HepG2 (cell line): ENCODE measurements at regions not wholly inside any gene's neighbourhood (a gene's known extent, or its start where the extent isn't known, plus 50 kb on each side); places are given as distances from the start of the nearest gene placed in this dataset.

Source experiments
- ATAC-seq: fragments of 200-7000 bp; cut with Tn5 transposase; 3 replicates; pipeline ENCODE4 v1.9.1; 2020; ENCODE audit warnings: mild to moderate bottlenecking, moderate library complexity
- BruUV-seq: library from RNA; stranded (reverse); fragments of 400-500 nt; replicated peaks from 2 replicates; lab custom pipeline; 2021; lab: Mats Ljungman, UMichigan
- CTCF ChIA-PET: fragments of 300-600 bp; formaldehyde crosslinking; extraction: SDS; loops from one replicate; lab custom pipeline; 2021; ENCODE audit warnings: low total read pairs, inconsistent platforms, low intra/inter-chr PET ratio; lab: Yijun Ruan, JAX
- POLR2A ChIA-PET: fragments of 350-600 bp; sonication (Branson Sonifier 250); formaldehyde crosslinking; loops from one replicate; lab custom pipeline; 2020; ENCODE audit warnings: antibody characterized with exemption, inconsistent platforms; lab: Yijun Ruan, JAX
- DNase-seq: peaks from one replicate; pipeline ENCODE4 v3.0.0-alpha.2; 2015; ENCODE audit warnings: low spot score
- FAIRE-seq: peaks from 3 replicates; lab custom pipeline; 2011; peaks lifted over from hg19 to GRCh38; lab: Jason Lieb, UNC
- H2AFZ ChIP-seq: one replicate; pipeline ENCODE4 v1.6.1; 2011; ENCODE audit warnings: low read length, inconsistent platforms
- H3K27ac ChIP-seq: fragments of 300-600 bp; 3 replicates; pipeline ENCODE4 v1.8.0; 2011; ENCODE audit warnings: mixed run types, mild to moderate bottlenecking, mixed read lengths, low read length, inconsistent platforms; ENCODE audit not compliant: insufficient read depth; ENCODE audit errors: extremely low read length
- H3K27me3 ChIP-seq, 2 experiments: fragments of 200-600 bp in 1 of 2; 2 replicates in 1 of 2; 3 replicates in 1 of 2; pipeline versions ENCODE4 v1.6.0 to v1.8.0; 2011; ENCODE audit warnings: low read length in 2 of 2, mild to moderate bottlenecking in 2 of 2, moderate library complexity in 2 of 2, inconsistent platforms in 1 of 2; ENCODE audit not compliant: insufficient read depth in 2 of 2, control insufficient read depth in 1 of 2
- H3K36me3 ChIP-seq, 2 experiments: fragments of 200-600 bp in 1 of 2; replicated peaks in 1 of 2; 2 replicates in 1 of 2; 3 replicates in 1 of 2; pipeline versions ENCODE4 v1.5.1 to v1.8.0; 2011; ENCODE audit warnings: low read length in 2 of 2, inconsistent platforms in 1 of 2; ENCODE audit not compliant: insufficient read depth in 2 of 2, control insufficient read depth in 1 of 2
- H3K4me1 ChIP-seq: 2 replicates; pipeline ENCODE4 v1.5.1; 2012; ENCODE audit warnings: low read length, inconsistent platforms; ENCODE audit not compliant: insufficient read depth
- H3K4me2 ChIP-seq: 2 replicates; pipeline ENCODE4 v1.6.0; 2011; ENCODE audit warnings: low read depth, low read length, inconsistent platforms
- H3K4me3 ChIP-seq, 3 experiments: fragments of 200-600 bp in 1 of 3; sonication (generic), shearing (Covaris generic) in 1 of 3; replicated peaks in 1 of 3; 2 replicates each; pipeline ENCODE4 v1.5.1; 2011 to 2016; ENCODE audit warnings: low read length in 3 of 3, inconsistent platforms in 2 of 3, low read depth in 2 of 3, mild to moderate bottlenecking in 2 of 3, control low read depth in 1 of 3, mixed read lengths in 1 of 3; ENCODE audit not compliant: insufficient read depth in 1 of 3
- H3K79me2 ChIP-seq: one replicate; pipeline ENCODE4 v1.6.1; 2011; ENCODE audit warnings: low read length, inconsistent platforms; ENCODE audit not compliant: insufficient read depth
- H3K9ac ChIP-seq: 2 replicates; pipeline ENCODE4 v1.6.0; 2011; ENCODE audit warnings: mild to moderate bottlenecking, low read depth, low read length, inconsistent platforms; ENCODE audit not compliant: insufficient read depth
- H3K9me3 ChIP-seq: 2 replicates; pipeline ENCODE4 v1.5.1; 2012; ENCODE audit warnings: mild to moderate bottlenecking, low read length
- H4K20me1 ChIP-seq: 2 replicates; pipeline ENCODE4 v1.6.0; 2011; ENCODE audit warnings: inconsistent platforms, mild to moderate bottlenecking, low read length, moderate library complexity; ENCODE audit not compliant: insufficient read depth
- DBP ChIP-seq: sonication (generic); formaldehyde crosslinking; IDR thresholded peaks from 2 replicates; pipeline ENCODE4 v1.4.0; 2020; ENCODE audit warnings: missing genetic modification reagents; ENCODE audit errors: not compliant biosample characterization
- HIVEP1 ChIP-seq: sonication (generic); formaldehyde crosslinking; IDR thresholded peaks from 2 replicates; pipeline ENCODE4 v1.4.0; 2020; ENCODE audit warnings: mild to moderate bottlenecking, missing genetic modification reagents
- MAFK ChIP-seq, 2 experiments: IDR thresholded peaks in 1 of 2; conservative IDR thresholded peaks in 1 of 2; 2 replicates each; pipeline ENCODE4 v1.6.1; 2011; ENCODE audit warnings: improper control_type of control experiment in 2 of 2, low read length in 2 of 2
- RFXAP ChIP-seq: sonication (generic); formaldehyde crosslinking; IDR thresholded peaks from 2 replicates; pipeline ENCODE4 v1.4.0; 2020; ENCODE audit warnings: missing genetic modification reagents, borderline replicate concordance
- SOX13 ChIP-seq, 3 experiments: fragments of 450-650 bp in 1 of 3; sonication (generic) in 1 of 3; formaldehyde crosslinking in 1 of 3; IDR thresholded peaks in 2 of 3; conservative IDR thresholded peaks in 1 of 3; 2 replicates each; pipeline versions ENCODE4 v1.5.0 to v1.6.1; 2016 to 2020; ENCODE audit warnings: antibody characterized with exemption in 1 of 3, mild to moderate bottlenecking in 1 of 3, missing compliant biosample characterization in 1 of 3, missing genetic modification reagents in 1 of 3, moderate library complexity in 1 of 3
- TCF12 ChIP-seq, 2 experiments: fragments of 450-650 bp in 1 of 2; sonication (generic) in 1 of 2; formaldehyde crosslinking in 1 of 2; IDR thresholded peaks; 2 replicates each; pipeline versions ENCODE4 v1.6.1 to v1.8.0; 2017 to 2022; ENCODE audit warnings: antibody characterized with exemption in 1 of 2, mild to moderate bottlenecking in 1 of 2, missing genetic modification reagents in 1 of 2, moderate library complexity in 1 of 2
- ZNF143 ChIP-seq: sonication (generic); formaldehyde crosslinking; IDR thresholded peaks from 2 replicates; pipeline ENCODE4 v1.4.0; 2020; ENCODE audit warnings: missing genetic modification reagents
- ZNF292 ChIP-seq: sonication (generic); formaldehyde crosslinking; IDR thresholded peaks from 2 replicates; pipeline ENCODE4 v1.8.1; 2022; ENCODE audit warnings: mild to moderate bottlenecking, low read depth, missing genetic modification reagents, borderline replicate concordance
- ZNF326 ChIP-seq: sonication (generic); formaldehyde crosslinking; IDR thresholded peaks from 2 replicates; pipeline ENCODE4 v1.4.0; 2020; ENCODE audit warnings: missing genetic modification reagents, borderline replicate concordance
- ZNF770 ChIP-seq: sonication (generic); formaldehyde crosslinking; IDR thresholded peaks from 2 replicates; pipeline ENCODE4 v1.5.0; 2020; ENCODE audit warnings: mild to moderate bottlenecking, missing genetic modification reagents
- ZNF773 ChIP-seq: sonication (generic); formaldehyde crosslinking; IDR thresholded peaks from 2 replicates; pipeline ENCODE4 v1.4.0; 2020; ENCODE audit warnings: missing genetic modification reagents, borderline replicate concordance
- WGBS: methylation state at CpG from one replicate; pipeline ENCODE4 v1.1.6; 2017; ENCODE audit warnings: low lambda C conversion rate; 5-methylcytosine and 5-hydroxymethylcytosine counted together
- in situ Hi-C: cut with HindIII; loops from 2 replicates; pipeline ENCODE4 v1.10.0; 2017; ENCODE audit warnings: low pct_unique_long_range_greater_than_20kb; ENCODE audit not compliant: extremely low pct_ligation_motif_present
- intact Hi-C: fragments of 100-400 bp; cut with micrococcal nuclease; formaldehyde crosslinking; loops from one replicate; pipeline ENCODE4 v1.10.0; 2022; ENCODE audit not compliant: unreplicated experiment
- TF ChIP-seq, protein P1 (sequence below): sonication (generic); formaldehyde crosslinking; IDR thresholded peaks from 2 replicates; pipeline ENCODE4; 2020; ENCODE audit warnings: missing genetic modification reagents, mild to moderate bottlenecking, borderline replicate concordance

DNA sequence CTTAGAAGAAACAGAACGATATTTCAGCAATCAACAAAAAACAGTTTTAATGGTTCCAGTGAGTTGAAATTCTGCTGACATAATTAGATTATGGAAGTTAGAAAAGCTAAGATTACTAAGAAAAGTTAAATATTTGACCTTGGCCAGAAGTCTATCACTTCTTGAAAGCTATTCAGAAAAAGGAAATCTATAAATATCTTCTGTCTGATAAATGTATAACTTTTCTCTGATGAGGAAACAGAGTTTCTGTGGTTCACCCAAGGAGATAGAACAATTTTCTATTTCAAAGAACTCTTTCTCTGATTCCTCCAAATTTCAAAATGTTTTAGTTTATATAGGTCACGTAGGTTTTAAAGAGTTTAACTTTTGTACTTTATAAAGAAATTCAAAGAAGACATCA is 438.4 kb upstream of the CHORDC1 start:
- WGBS = 23% methylated on average over 2 of the region's 2 CpGs
- Histone ChIP-seq H3K4me3 (no peak overlapping the region), H2AFZ (no peak overlapping the region), H3K27me3 (no peaks in the 10 kb centered on the region), H3K36me3 (no peaks in the 10 kb centered on the region), H3K79me2 (no peaks in the 10 kb centered on the region), H3K27ac (no peak overlapping the region), H3K9me3 (no peaks in the 10 kb centered on the region), H3K4me1 (no peaks in the 10 kb centered on the region), H3K9ac (no peak overlapping the region), H3K4me2 (no peak overlapping the region), H4K20me1 (no peaks in the 10 kb centered on the region)
- DNase-seq (no peak), FAIRE-seq (no peak), ATAC-seq (no peak)
- POLR2A ChIA-PET = no interaction called here
- intact Hi-C loops (no loop called here), in situ Hi-C loops (no loop called here)
- TF ChIP-seq HIVEP1 (CRISPR knock-in tag) (no peak), MAFK (conservative IDR thresholded peaks at IDR 0.05 in 1 of 2, IDR thresholded peaks at IDR 0.05 in 1 of 2; ENCODE audit: low read length in 2 of 2) (peak in 1 of 2 experiments; percentile 31; a peak in 1 of 4 replicates)
- no TSS peak for BruUV-seq
- CTCF ChIA-PET = no interaction called here

- H3K79me2 ChIP-seq = no peaks in the 10 kb centered on the region
- no peak overlapping the region for H3K4me3 ChIP-seq
- POLR2A ChIA-PET = no interaction called here
- no peaks in the 10 kb centered on the region for H4K20me1 ChIP-seq
- CTCF ChIA-PET = no interaction called here
- WGBS = 64% methylated on average over 2 of the region's 2 CpGs
- no peaks in the 10 kb centered on the region for H3K4me1 ChIP-seq
- H3K9me3 ChIP-seq = no peaks in the 10 kb centered on the region
- no TSS peak for BruUV-seq
- intact Hi-C loops (no loop called here), in situ Hi-C loops (no loop called here)
- no peaks in the 10 kb centered on the region for H3K36me3 ChIP-seq
- DNase-seq = no peak
- H3K27me3 ChIP-seq = no peaks in the 10 kb centered on the region
- H3K9ac ChIP-seq = no peak overlapping the region
- no peak for FAIRE-seq
- H2AFZ ChIP-seq = no peak overlapping the region
- no peak overlapping the region for H3K4me2 ChIP-seq
- no peak overlapping the region for H3K27ac ChIP-seq
- ATAC-seq = no peak
- TF ChIP-seq ZNF770 (CRISPR knock-in tag) (no peak), ZNF292 (CRISPR knock-in tag) (no peak), ZNF773 (CRISPR knock-in tag) (no peak), RFXAP (CRISPR knock-in tag) (no peak), TCF12 (IDR thresholded peaks at IDR 0.05) (no peak), TCF12 (CRISPR knock-in tag; IDR thresholded peaks at IDR 0.05) (no peak), ZNF326 (CRISPR knock-in tag) (no peak), ZNF143 (CRISPR knock-in tag) (no peak), DBP (CRISPR knock-in tag) (no peak), SOX13 (IDR thresholded peaks at IDR 0.05) (no peak), SOX13 (CRISPR knock-in tag; conservative IDR thresholded peaks at IDR 0.05 in 1 of 2, IDR thresholded peaks at IDR 0.05 in 1 of 2) (no peak)
- TF ChIP-seq, protein P1, sequence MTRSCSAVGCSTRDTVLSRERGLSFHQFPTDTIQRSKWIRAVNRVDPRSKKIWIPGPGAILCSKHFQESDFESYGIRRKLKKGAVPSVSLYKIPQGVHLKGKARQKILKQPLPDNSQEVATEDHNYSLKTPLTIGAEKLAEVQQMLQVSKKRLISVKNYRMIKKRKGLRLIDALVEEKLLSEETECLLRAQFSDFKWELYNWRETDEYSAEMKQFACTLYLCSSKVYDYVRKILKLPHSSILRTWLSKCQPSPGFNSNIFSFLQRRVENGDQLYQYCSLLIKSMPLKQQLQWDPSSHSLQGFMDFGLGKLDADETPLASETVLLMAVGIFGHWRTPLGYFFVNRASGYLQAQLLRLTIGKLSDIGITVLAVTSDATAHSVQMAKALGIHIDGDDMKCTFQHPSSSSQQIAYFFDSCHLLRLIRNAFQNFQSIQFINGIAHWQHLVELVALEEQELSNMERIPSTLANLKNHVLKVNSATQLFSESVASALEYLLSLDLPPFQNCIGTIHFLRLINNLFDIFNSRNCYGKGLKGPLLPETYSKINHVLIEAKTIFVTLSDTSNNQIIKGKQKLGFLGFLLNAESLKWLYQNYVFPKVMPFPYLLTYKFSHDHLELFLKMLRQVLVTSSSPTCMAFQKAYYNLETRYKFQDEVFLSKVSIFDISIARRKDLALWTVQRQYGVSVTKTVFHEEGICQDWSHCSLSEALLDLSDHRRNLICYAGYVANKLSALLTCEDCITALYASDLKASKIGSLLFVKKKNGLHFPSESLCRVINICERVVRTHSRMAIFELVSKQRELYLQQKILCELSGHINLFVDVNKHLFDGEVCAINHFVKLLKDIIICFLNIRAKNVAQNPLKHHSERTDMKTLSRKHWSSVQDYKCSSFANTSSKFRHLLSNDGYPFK (CRISPR knock-in tag) = no peak
Observed at GRCh38 chr11:90656171-90656570, 433.3 kb upstream of the CHORDC1 start.
